GM12872 (cell line): ENCODE measurements at regions not wholly inside any gene's neighbourhood (a gene's known extent, or its start where the extent isn't known, plus 50 kb on each side); places are given as distances from the start of the nearest gene placed in this dataset.

Experiments
- CTCF ChIP-seq: IDR thresholded peaks from 3 replicates; pipeline ENCODE4 v1.5.1; 2011; ENCODE audit warnings: low read depth, mild to moderate bottlenecking, low read length, moderate library complexity; ENCODE audit not compliant: insufficient read depth

GRCh38 chr7:9498303-9498702 lies 1064.9 kb downstream of the NXPH1 start:
- no peak for TF ChIP-seq CTCF

- TF ChIP-seq CTCF, result no peak
Observed at GRCh38 chr7:9502269-9502668, 1068.9 kb downstream of the NXPH1 start.

GRCh38 chr7:9504678-9505077 lies 1071.3 kb downstream of the NXPH1 start:
- TF ChIP-seq CTCF, result no peak

- TF ChIP-seq CTCF, result no peak
Observed at GRCh38 chr7:9505516-9505915, 1072.1 kb downstream of the NXPH1 start.

GRCh38 chr7:9507290-9507689 lies 1073.9 kb downstream of the NXPH1 start:
- no peak for TF ChIP-seq CTCF

DNA sequence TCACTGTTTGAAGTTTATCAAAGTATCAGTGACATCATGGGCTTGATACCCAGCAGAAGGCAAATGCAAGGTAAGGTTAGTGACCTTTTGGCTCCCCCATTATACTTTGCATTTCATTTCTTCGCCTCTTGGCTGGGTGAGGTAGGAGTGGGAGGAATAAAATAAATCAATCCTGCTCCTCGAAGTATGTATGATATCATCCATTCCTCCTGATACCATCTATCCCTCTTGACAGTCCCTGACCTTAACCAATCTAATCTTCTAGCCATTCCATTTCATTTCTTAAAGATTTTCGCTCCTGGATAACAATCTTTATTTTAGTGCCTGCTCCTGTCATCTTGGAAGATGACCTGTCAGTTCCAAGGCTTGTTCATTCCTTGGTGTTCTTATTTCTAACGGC lies 1083.3 kb downstream of the NXPH1 start:
- no peak for TF ChIP-seq CTCF

- no peak for TF ChIP-seq CTCF
Observed at GRCh38 chr7:9523579-9523978, 1090.2 kb downstream of the NXPH1 start.

DNA sequence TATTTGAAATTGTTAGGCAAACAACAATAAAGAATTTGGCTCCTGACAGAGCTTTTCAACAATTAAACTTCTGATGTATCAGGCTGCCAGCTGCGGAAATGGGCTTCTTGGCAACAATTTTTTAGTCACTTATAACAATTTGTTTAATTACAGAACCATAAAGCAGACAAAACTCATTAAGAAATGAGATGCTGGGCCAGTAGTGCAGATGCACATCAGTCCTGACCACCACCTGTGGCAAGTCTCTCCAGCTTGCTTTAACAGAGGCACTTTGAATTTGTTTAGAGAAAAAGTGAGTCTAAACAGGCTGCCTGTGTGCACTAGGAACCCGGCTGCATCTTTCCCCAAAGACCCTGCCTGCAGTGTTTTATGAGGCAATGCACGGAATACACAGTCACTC lies 1124.4 kb downstream of the NXPH1 start:
- TF ChIP-seq CTCF, result no peak
